Mucosa of descending colon (tissue), 3 donors: ENCODE measurements at regions not wholly inside any gene's neighbourhood (a gene's known extent, or its start where the extent isn't known, plus 50 kb on each side); places are given as distances from the start of the nearest gene placed in this dataset.

Source experiments
- ATAC-seq: fragments of 200-7000 bp; cut with Tn5 transposase; one replicate; pipeline ENCODE4 v1.9.1; 2020; ENCODE audit warnings: mild to moderate bottlenecking, moderate library complexity
- DNase-seq, 3 donors: peaks; one replicate each; pipeline ENCODE4 v3.0.0-alpha.2; 2020
- H3K36me3 ChIP-seq: fragments of 200-600 bp; one replicate; pipeline ENCODE4 v1.8.0; 2021; ENCODE audit warnings: low read depth, mild to moderate bottlenecking
- H3K4me1 ChIP-seq: fragments of 200-600 bp; one replicate; pipeline ENCODE4 v1.8.0; 2021; ENCODE audit warnings: low read depth, mild to moderate bottlenecking
- H3K4me3 ChIP-seq: fragments of 200-600 bp; one replicate; pipeline ENCODE4 v1.8.0; 2021; ENCODE audit warnings: mild to moderate bottlenecking
- H3K9me3 ChIP-seq: fragments of 200-600 bp; one replicate; pipeline ENCODE4 v1.8.0; 2021; ENCODE audit warnings: mild to moderate bottlenecking
- CTCF ChIP-seq: fragments of 200-600 bp; IDR thresholded peaks from one replicate; pipeline ENCODE4 v1.8.0; 2022; ENCODE audit warnings: antibody characterized with exemption, mild to moderate bottlenecking
- intact Hi-C, 2 donors: fragments of 100-400 bp; cut with DNase I in 1 of 2; cut with micrococcal nuclease in 1 of 2; formaldehyde crosslinking; loops; one replicate each; pipeline versions ENCODE4 v1.11.0 to v1.11.1; 2022; cut with DNase I, micrococcal nuclease
- donor health status: DM: no; HTN: no; CAD: no; lungs with moderate emphysema.
- donor health status: DM: no; HTN: no; CAD: no.
- donor health status: DM: no; HTN: yes; CAD: no.

DNA sequence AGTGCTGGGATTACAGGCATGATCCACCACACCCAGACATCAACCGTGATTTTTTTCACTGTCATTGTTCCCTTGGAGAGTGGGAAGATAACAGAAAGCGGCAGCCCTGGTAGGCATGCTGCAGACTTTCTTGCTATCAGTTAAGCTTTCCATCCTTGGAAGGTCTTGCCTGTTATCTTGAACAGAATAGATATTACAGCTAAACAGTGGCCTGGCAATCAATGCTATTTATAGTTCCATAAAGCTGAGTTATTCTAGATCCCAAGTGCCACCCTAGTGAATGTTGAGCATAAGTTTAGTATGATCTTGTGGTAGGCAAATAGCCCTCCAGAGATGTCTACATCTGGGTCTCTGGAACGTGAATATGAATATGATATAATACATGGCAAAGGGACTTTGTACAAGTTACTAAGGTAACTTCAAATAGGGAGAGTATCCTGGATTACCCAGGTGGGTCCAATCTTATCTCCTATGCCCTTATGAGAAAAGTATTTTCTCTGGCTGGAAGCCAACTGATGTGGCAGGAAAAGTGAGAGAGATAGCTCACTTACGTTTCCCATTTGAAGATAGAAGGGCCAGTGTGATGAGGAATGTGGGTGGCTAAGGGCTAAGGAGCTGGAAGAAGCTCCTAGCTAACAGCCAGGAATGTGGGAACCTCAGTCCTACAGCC is 609.1 kb upstream of the IGFBP3 start:
- H3K36me3 ChIP-seq: no peaks in the 10 kb centered on the region
- no peak overlapping the region for H3K4me3 ChIP-seq
- intact Hi-C loops: no loop called here
- H3K4me1 ChIP-seq: no peaks in the 10 kb centered on the region
- peaks cover 12% of the 10 kb centered on the region for H3K9me3 ChIP-seq
- ATAC-seq (no peak), DNase-seq (no peak)
- TF ChIP-seq CTCF: no peak

DNA sequence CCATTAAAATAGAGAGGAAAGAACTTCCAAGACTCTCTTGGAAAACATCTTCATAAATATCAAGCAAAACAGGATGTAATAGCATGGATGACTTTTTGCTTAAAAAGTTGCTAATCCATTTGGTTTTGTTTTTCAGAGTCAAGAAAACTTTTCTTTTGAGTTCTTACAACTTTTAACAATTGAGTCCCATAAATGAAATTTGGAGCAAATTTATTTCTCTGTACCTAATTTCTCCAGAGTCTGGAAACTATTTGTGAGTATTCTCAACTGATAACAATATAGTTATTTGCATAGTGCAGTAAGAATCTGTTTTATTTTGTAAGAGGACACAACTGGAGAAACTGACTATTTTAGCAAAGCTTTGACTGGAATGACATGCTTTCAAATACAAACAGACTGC is 606.3 kb upstream of the IGFBP3 start:
- TF ChIP-seq CTCF: no peak
- H3K36me3 ChIP-seq: no peaks in the 10 kb centered on the region
- no peak overlapping the region for H3K4me3 ChIP-seq
- intact Hi-C loops: no loop called here
- DNase-seq (no peak), ATAC-seq (no peak)
- H3K4me1 ChIP-seq: no peaks in the 10 kb centered on the region
- peaks cover 12% of the 10 kb centered on the region for H3K9me3 ChIP-seq

- peak in 1 of 3 donors; percentile 60 for DNase-seq
Measured at GRCh38 chr7:46525876-46526275, 604.8 kb upstream of the IGFBP3 start.

DNA sequence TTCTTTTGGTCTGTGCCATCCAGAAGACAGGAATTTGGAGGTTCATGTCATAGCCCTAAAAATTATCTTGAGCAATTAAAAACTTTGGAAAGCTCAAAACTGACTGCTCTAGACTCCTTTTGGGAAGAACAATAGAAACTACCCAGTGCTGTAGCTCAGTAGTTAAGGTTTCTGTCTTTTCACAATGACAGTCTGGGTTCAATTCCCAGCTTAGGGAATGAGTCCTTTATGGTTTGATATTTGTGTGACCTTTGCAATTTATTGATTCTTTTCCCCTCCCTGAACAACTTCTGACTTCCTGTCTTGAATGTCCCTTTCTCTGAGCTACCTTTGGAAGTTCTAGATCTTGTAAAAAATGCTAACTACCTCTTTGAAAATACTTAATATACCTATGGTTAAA is 603.3 kb upstream of the IGFBP3 start:
- no peak for TF ChIP-seq CTCF
- DNase-seq: no peak
- ATAC-seq: no peak
- H3K4me3 ChIP-seq: no peak overlapping the region
- H3K4me1 ChIP-seq: no peaks in the 10 kb centered on the region
- H3K36me3 ChIP-seq: no peaks in the 10 kb centered on the region
- intact Hi-C loops: no loop called here
- peaks cover 12% of the 10 kb centered on the region for H3K9me3 ChIP-seq

More at GRCh38 chr7:46525876-46526275, 604.8 kb upstream of the IGFBP3 start:
- Histone ChIP-seq H3K4me3 (no peak overlapping the region), H3K9me3 (peaks cover 12% of the 10 kb centered on the region), H3K36me3 (no peaks in the 10 kb centered on the region), H3K4me1 (no peaks in the 10 kb centered on the region)
- ATAC-seq: no peak
- TF ChIP-seq CTCF: no peak
- intact Hi-C loops: no loop called here

DNA sequence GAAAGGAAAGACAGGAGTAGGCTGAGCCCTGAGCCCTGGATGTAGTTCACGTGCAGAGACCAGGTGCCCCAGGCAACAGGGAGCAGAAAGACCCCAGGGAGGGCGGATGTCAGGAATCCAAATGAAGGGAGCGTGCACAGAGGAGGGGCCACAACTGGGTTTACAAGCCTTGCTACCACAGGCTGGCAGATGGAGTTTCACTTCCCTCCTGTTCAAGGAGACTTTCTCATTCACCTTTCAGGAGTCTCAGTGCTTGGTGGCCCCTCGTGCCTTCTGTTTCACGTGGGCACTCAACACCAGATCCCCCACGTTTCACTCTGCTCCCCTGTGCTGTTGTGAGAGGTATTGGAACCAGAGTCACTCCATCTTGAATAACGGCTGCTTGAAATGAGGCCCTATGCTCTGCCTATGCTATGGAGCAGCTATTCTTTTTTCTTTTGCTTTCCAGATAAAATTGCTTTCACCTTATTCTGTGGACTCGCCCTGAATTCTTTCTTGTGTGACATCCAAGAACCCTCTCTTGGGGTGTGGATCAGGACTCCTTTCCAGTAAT is 601.4 kb upstream of the IGFBP3 start:
- no peaks in the 10 kb centered on the region for H3K36me3 ChIP-seq
- no peak overlapping the region for H3K4me3 ChIP-seq
- DNase-seq: no peak
- TF ChIP-seq CTCF: no peak
- no peak for ATAC-seq
- H3K4me1 ChIP-seq: no peaks in the 10 kb centered on the region
- H3K9me3 ChIP-seq: peaks cover 8% of the 10 kb centered on the region
- intact Hi-C loops: no loop called here
